ENCODE measurements at regions not wholly inside any gene's neighbourhood (a gene's known extent, or its start where the extent isn't known, plus 50 kb on each side); places are given as distances from the start of the nearest gene placed in this dataset.

DNA sequence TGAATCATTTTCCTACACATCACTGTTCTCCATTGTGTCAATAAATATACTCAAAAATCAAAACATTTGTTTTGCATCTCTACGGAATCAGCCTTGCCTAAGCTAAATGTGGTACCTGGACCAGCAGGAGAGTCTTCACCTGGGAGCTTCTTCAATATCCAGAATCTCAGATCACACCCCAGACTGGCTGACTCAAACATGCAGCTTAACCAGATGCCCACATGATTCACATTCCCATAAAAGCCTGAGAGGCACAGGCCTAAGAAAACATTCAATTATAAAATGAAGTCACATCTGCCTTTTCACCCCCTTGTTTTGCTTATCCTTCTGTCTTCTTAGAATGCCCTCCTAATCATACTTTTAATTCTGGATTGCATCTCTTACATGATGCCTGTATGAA, 1045.5 kb upstream of the NXPH2 start:
- DNase-seq (ENCODE audit: low read depth), result no peak

DNA sequence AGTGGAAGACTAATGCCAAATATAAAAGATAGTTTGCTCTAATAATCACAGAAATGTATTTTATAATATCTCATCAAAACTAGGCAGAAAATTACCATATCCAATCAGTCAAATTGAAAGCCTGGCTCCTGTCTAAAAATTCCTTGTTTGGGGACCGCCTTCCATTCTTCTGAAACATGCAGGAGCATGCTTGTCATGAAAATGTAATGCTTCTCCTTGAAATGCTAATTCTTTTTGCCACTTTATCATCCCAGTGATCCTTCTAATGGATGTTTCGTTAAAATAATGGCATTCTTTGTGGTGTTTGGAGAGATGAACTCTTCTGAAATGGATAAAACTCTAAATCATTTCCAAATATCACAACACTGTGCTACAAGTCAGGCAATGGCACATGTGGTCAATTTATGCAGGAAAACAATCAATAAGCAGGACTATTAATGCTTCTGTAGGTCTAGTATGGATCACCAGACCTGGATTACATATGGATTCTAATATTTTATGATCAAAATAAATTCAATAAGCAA, 1039.1 kb upstream of the NXPH2 start:
- no peak for DNase-seq (ENCODE audit: low read depth)

- no peak for DNase-seq (ENCODE audit: low read depth)
Measured at GRCh38 chr2:139814458-139814857, 1034.3 kb upstream of the NXPH2 start.

- DNase-seq (ENCODE audit: low read depth), result no peak
Measured at GRCh38 chr2:139813340-139813739, 1033.2 kb upstream of the NXPH2 start.

DNA sequence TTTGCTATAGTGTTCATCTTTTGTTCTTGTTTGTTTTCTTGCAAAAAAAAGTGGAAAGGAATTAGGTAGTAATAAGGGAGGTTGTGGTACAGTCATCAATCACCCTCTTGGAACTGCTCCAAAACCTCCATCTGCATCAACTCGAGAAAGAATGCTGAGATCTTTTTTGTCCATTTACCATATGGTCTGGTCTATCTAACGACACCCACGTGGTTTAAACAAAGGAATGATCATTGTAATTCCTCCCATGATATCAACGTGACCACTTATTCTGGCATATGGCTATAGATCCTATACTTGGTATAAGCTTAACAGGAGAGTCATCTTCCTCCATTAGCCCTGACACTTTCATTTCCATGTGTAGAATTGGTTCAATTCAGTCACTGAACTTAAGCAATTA, 1025.3 kb upstream of the NXPH2 start:
- no peak for DNase-seq (ENCODE audit: low read depth)

DNA sequence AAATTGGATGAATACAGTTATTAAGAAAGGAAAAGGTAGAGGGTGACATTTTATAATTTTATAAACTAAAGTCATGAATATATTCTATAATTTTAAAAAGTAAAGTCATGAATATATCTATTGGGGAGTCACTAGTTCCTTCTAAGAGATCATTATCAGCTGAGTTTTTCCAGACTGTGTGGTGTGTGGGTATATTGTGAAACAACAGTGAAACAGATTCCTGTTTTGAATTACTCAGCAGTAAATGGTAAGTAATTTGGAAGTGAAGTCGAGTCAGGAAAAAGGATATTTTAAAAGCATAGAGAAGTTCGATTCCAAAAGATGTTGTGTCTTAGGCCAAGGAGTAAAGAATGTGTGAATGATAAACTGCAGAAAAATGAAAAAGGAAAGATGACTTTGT, 1018.2 kb upstream of the NXPH2 start:
- no peak for DNase-seq (ENCODE audit: low read depth)

- no peak for DNase-seq (ENCODE audit: low read depth)
Measured at GRCh38 chr2:139790807-139791752, 1010.9 kb upstream of the NXPH2 start.

DNA sequence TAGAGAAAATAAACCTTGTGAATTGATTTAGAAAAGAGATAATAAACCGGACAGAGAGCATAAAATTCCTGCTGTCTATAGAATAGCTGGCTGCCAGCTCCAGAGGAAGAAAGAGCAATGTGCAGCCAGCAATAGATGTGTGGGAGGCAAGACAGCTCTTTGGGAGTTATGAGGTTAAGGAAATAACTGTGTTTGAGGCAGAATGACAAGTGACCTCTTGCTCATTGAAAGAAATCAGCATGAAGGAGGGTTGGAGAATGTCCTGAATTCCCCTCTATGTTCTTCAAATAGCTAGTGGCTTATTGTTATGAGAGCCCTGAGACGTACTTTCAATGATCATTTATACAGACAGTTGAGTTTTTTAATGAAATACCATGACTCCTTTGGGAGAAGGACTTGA, 1009.9 kb upstream of the NXPH2 start:
- DNase-seq (ENCODE audit: low read depth), result no peak

- no peak for DNase-seq (ENCODE audit: low read depth)
Measured at GRCh38 chr2:139778732-139779131, 998.5 kb upstream of the NXPH2 start.

DNA sequence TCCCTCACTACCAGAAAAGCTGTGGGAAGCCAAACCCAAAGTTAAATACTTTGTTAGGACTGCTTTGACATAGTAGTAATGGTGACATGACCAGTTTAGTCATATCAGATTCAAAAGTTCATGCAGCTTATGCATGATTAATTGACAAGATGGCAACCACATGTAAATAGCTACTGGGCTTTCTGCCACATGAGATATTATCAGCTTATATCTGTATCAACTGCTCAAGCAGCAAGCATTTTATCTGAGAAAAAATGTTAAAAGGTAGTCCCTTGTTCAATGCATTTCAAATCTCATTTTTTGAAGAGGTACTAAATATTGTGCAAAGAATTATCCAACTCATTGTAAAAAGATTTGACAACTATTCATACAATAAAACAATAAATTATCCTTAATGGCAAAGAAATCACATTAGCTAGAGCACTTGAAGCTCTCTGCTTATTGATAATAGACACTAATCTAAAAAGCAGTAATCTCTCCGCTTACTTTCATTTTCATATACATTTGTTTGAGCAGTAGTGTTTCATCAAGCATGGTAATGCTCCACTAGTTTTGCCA, 993.6 kb upstream of the NXPH2 start:
- DNase-seq (ENCODE audit: low read depth), result no peak

GRCh38 chr2:139769633-139770032, 989.4 kb upstream of the NXPH2 start:
- DNase-seq (ENCODE audit: low read depth), result no peak

DNA sequence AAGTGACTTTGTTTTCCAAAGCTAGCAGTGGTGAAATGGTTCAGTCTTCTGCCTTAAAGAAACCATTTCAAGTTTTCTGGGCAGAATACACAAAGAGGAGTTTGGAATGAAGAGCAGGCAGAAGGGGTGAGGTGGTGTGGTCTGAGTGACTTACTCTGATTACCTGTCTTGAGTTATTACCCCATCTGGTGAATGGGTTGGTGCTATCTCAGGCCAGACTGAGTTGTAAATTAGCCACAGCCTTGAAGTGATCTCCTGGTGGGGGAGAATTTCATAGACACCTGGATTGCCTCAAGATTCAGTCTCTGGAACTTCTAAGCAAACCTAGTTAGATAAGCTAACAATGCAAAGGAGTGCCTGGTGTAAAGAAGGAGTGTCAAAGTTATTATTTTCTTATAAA, 983.5 kb upstream of the NXPH2 start:
- no peak for DNase-seq (ENCODE audit: low read depth)

- no peak for DNase-seq (ENCODE audit: low read depth)
Measured at GRCh38 chr2:139759000-139759505, 978.9 kb upstream of the NXPH2 start.

DNA sequence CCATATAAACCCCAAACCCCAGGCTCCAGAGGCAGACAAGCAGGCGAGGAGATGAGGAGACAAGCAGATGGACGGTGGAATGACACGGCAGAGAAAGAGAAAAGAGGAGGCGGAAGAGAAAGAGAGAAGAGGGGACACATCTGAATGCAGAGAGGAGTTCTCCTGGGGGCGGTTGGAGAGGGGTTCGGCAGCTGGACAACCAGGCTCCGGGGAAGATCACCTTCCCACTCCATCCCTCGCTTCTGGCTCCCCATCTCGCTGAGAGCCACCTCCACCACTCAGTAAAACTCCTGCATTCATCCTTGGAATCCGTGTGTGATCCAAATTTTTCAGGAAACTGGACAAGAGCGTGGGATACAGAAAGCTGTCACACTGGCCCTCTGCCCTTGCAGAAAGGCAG, 966.7 kb upstream of the NXPH2 start:
- DNase-seq (ENCODE audit: low read depth), result no peak

- no peak for DNase-seq (ENCODE audit: low read depth)
Measured at GRCh38 chr2:139744273-139744672, 964.1 kb upstream of the NXPH2 start.

GRCh38 chr2:139742216-139743172, 962.3 kb upstream of the NXPH2 start:
- no peak for DNase-seq (ENCODE audit: low read depth)

GRCh38 chr2:139737659-139738058, 957.5 kb upstream of the NXPH2 start:
- no peak for DNase-seq (ENCODE audit: low read depth)

- no peak for DNase-seq (ENCODE audit: low read depth)
Measured at GRCh38 chr2:139730197-139730596, 950.0 kb upstream of the NXPH2 start.

DNA sequence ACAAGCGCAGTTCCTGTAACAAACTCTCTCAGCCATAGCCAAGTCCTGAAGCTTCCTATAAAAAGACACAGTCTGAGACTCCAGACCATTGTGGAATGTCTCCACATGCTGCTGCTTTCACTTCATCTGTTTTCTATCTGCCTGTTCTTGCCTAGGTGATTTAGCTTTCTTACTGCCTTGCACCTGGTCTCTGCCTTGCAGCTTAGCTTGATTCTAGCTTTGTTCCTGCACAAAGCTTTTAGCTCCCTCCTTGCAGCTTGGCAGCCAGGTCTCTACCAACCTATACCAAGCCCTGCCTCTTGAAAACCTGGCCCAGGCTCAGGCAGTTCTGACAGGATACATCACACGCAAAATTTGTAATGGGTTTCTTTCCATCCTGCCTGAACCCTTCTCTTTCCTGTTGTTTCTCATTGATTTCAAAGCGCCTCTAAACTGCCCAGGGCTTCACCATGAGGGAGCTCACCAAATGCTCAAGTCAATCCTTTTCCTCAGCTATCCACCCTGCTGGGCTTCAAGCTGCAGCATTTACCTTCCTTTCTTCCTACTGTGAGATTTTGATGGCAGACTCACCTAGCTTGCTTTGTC, 941.3 kb upstream of the NXPH2 start:
- no peak for DNase-seq (ENCODE audit: low read depth)

DNA sequence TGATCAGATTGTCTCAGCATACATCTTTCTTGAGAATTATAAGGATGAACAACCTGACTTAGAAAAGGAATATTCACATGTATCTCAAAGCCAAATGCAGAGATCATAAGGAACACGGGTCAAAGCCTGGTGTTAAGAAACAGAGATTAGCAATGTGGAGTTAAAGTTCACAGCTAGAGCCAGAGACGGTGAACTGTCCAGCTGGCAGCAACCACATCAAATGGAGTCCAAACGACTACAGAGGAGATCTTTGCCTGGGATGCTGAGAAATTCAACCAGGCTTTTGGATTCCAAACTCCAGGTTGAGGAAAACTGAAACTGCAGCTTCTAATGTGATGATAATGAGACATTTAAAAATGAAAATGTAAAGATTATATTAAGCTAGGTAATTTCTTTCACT, 939.9 kb upstream of the NXPH2 start:
- no peak for DNase-seq (ENCODE audit: low read depth)

GRCh38 chr2:139704606-139705005, 924.4 kb upstream of the NXPH2 start:
- no peak for DNase-seq (ENCODE audit: low read depth)

GRCh38 chr2:139694327-139694726, 914.1 kb upstream of the NXPH2 start:
- no peak for DNase-seq (ENCODE audit: low read depth)
